MG63 (cell line): ENCODE measurements at regions not wholly inside any gene's neighbourhood (a gene's known extent, or its start where the extent isn't known, plus 50 kb on each side); places are given as distances from the start of the nearest gene placed in this dataset.

Experiments
- DNase-seq: peaks from one replicate; pipeline ENCODE4 v3.0.0-alpha.2; 2020
- H3K27me3 ChIP-seq: fragments of 250-450 bp; sonication (Bioruptor Pico); 2 replicates; pipeline ENCODE4 v1.5.1; 2020; ENCODE audit warnings: mild to moderate bottlenecking, moderate library complexity
- H3K36me3 ChIP-seq: fragments of 250-450 bp; sonication (Bioruptor Pico); 2 replicates; pipeline ENCODE4 v1.5.1; 2020; ENCODE audit warnings: mild to moderate bottlenecking, moderate library complexity
- H3K4me3 ChIP-seq: fragments of 250-450 bp; sonication (Bioruptor Pico); 2 replicates; pipeline ENCODE4 v1.5.1; 2020; ENCODE audit warnings: mild to moderate bottlenecking, moderate library complexity
- H3K9me3 ChIP-seq: fragments of 250-450 bp; sonication (Bioruptor Pico); 2 replicates; pipeline ENCODE4 v1.5.1; 2020; ENCODE audit warnings: mild to moderate bottlenecking, moderate library complexity

- H3K9me3 ChIP-seq = no peaks in the 10 kb centered on the region; the same call in 1 of the 2 replicates
- H3K4me3 ChIP-seq = no peak overlapping the region
- H3K27me3 ChIP-seq = no peaks in the 10 kb centered on the region
- DNase-seq = peak; percentile 89
- no peaks in the 10 kb centered on the region for H3K36me3 ChIP-seq
These were observed 218.3 kb downstream of the SOX9 start for GRCh38 chr17:72338847-72339790.

GRCh38 chr17:72340836-72341235 is 220.0 kb downstream of the SOX9 start:
- DNase-seq = no peak
- H3K36me3 ChIP-seq = no peaks in the 10 kb centered on the region
- H3K4me3 ChIP-seq = no peak overlapping the region
- H3K9me3 ChIP-seq = no peaks in the 10 kb centered on the region; the same call in 1 of the 2 replicates
- H3K27me3 ChIP-seq = no peaks in the 10 kb centered on the region

- no peak overlapping the region for H3K4me3 ChIP-seq
These were observed 221.2 kb downstream of the SOX9 start for GRCh38 chr17:72342061-72342460.

GRCh38 chr17:72342627-72343527 is 222.1 kb downstream of the SOX9 start:
- no peaks in the 10 kb centered on the region; the same call in 1 of the 2 replicates for H3K9me3 ChIP-seq
- no peaks in the 10 kb centered on the region for H3K36me3 ChIP-seq
- H3K27me3 ChIP-seq = no peaks in the 10 kb centered on the region
- no peak overlapping the region for H3K4me3 ChIP-seq
- no peak for DNase-seq

More at GRCh38 chr17:72342061-72342460, 221.2 kb downstream of the SOX9 start:
- Histone ChIP-seq H3K9me3 (no peaks in the 10 kb centered on the region; the same call in 1 of the 2 replicates), H3K36me3 (no peaks in the 10 kb centered on the region), H3K27me3 (no peaks in the 10 kb centered on the region)
- DNase-seq = no peak

- Histone ChIP-seq H3K27me3 (no peaks in the 10 kb centered on the region), H3K4me3 (no peak overlapping the region), H3K9me3 (no peaks in the 10 kb centered on the region; the same call in 1 of the 2 replicates), H3K36me3 (no peaks in the 10 kb centered on the region)
- no peak for DNase-seq
These were observed 223.1 kb downstream of the SOX9 start for GRCh38 chr17:72343911-72344310.

- no peaks in the 10 kb centered on the region for H3K36me3 ChIP-seq
- H3K4me3 ChIP-seq = no peak overlapping the region
- H3K9me3 ChIP-seq = no peaks in the 10 kb centered on the region; the same call in 1 of the 2 replicates
- DNase-seq = no peak
- H3K27me3 ChIP-seq = no peaks in the 10 kb centered on the region
These were observed 223.8 kb downstream of the SOX9 start for GRCh38 chr17:72344613-72345012.

- Histone ChIP-seq H3K27me3 (no peaks in the 10 kb centered on the region), H3K9me3 (no peaks in the 10 kb centered on the region; the same call in 1 of the 2 replicates), H3K4me3 (no peak overlapping the region), H3K36me3 (no peaks in the 10 kb centered on the region)
- DNase-seq = no peak
These were observed 224.3 kb downstream of the SOX9 start for GRCh38 chr17:72345088-72345487.

GRCh38 chr17:72345536-72345935 is 224.7 kb downstream of the SOX9 start:
- Histone ChIP-seq H3K4me3 (no peak overlapping the region), H3K9me3 (no peaks in the 10 kb centered on the region; the same call in 1 of the 2 replicates), H3K36me3 (no peaks in the 10 kb centered on the region), H3K27me3 (no peaks in the 10 kb centered on the region)
- no peak for DNase-seq

- Histone ChIP-seq H3K9me3 (no peaks in the 10 kb centered on the region), H3K4me3 (no peak overlapping the region), H3K36me3 (no peaks in the 10 kb centered on the region), H3K27me3 (no peaks in the 10 kb centered on the region)
- no peak for DNase-seq
These were observed 225.5 kb downstream of the SOX9 start for GRCh38 chr17:72346306-72346705.

- DNase-seq = no peak
- H3K4me3 ChIP-seq = no peak overlapping the region
- peaks cover 2% of the 10 kb centered on the region; the same call in 1 of the 2 replicates for H3K9me3 ChIP-seq
- no peaks in the 10 kb centered on the region for H3K27me3 ChIP-seq
- H3K36me3 ChIP-seq = no peaks in the 10 kb centered on the region
These were observed 228.2 kb downstream of the SOX9 start for GRCh38 chr17:72349011-72349410.

- Histone ChIP-seq H3K36me3 (no peaks in the 10 kb centered on the region), H3K4me3 (no peak overlapping the region), H3K9me3 (peaks cover 6% of the 10 kb centered on the region), H3K27me3 (no peaks in the 10 kb centered on the region)
- DNase-seq = no peak
These were observed 228.7 kb downstream of the SOX9 start for GRCh38 chr17:72349491-72349995.

- Histone ChIP-seq H3K9me3 (peaks cover 6% of the 10 kb centered on the region), H3K36me3 (no peaks in the 10 kb centered on the region), H3K27me3 (no peaks in the 10 kb centered on the region), H3K4me3 (no peak overlapping the region)
- no peak for DNase-seq
These were observed 229.3 kb downstream of the SOX9 start for GRCh38 chr17:72350073-72350472.

GRCh38 chr17:72351365-72351764 is 230.5 kb downstream of the SOX9 start:
- H3K36me3 ChIP-seq = no peaks in the 10 kb centered on the region
- H3K4me3 ChIP-seq = no peak overlapping the region
- H3K9me3 ChIP-seq = peaks cover 16% of the 10 kb centered on the region
- DNase-seq = no peak
- no peaks in the 10 kb centered on the region for H3K27me3 ChIP-seq

- Histone ChIP-seq H3K4me3 (no peak overlapping the region), H3K9me3 (peaks cover 19% of the 10 kb centered on the region), H3K27me3 (no peaks in the 10 kb centered on the region), H3K36me3 (no peaks in the 10 kb centered on the region)
- no peak for DNase-seq
These were observed 231.1 kb downstream of the SOX9 start for GRCh38 chr17:72351884-72352346.

- Histone ChIP-seq H3K4me3 (no peak overlapping the region), H3K27me3 (no peaks in the 10 kb centered on the region), H3K36me3 (no peaks in the 10 kb centered on the region), H3K9me3 (peaks cover 33% of the 10 kb centered on the region)
- no peak for DNase-seq
These were observed 232.7 kb downstream of the SOX9 start for GRCh38 chr17:72353502-72353901.

- Histone ChIP-seq H3K27me3 (no peaks in the 10 kb centered on the region), H3K9me3 (peaks cover 33% of the 10 kb centered on the region), H3K36me3 (no peaks in the 10 kb centered on the region), H3K4me3 (no peak overlapping the region)
- DNase-seq = no peak
These were observed 233.3 kb downstream of the SOX9 start for GRCh38 chr17:72354071-72354470.
